ENCODE measurements at regions not wholly inside any gene's neighbourhood (a gene's known extent, or its start where the extent isn't known, plus 50 kb on each side); places are given as distances from the start of the nearest gene placed in this dataset.

GRCh38 chr2:103353774-103354173, 591.9 kb downstream of the TMEM182 start:
- TF ChIP-seq CTCF (IDR thresholded peaks at IDR 0.05; ENCODE audit: extremely low read depth in 1 of 2, insufficient read depth in 1 of 2, low read depth in 1 of 2, low read length in 2 of 2) (no peak), POLR2A (IDR thresholded peaks at IDR 0.05; ENCODE audit: low read depth, low read length) (no peak), MAX (IDR thresholded peaks at IDR 0.05; ENCODE audit: insufficient read depth, insufficient read length) (no peak), MYC (IDR thresholded peaks at IDR 0.05; ENCODE audit: low read depth, low read length) (no peak), POLR2AphosphoS5 (IDR thresholded peaks at IDR 0.05; ENCODE audit: insufficient read depth, low read depth, low read length) (no peak)

All from endothelial cell of umbilical vein (primary cell).